Natural killer cell (primary cell): ENCODE measurements at regions not wholly inside any gene's neighbourhood (a gene's known extent, or its start where the extent isn't known, plus 50 kb on each side); places are given as distances from the start of the nearest gene placed in this dataset.

ENCODE experiments used
- ATAC-seq, 3 donors: fragments of 150-1000 bp in 2 of 3; fragments of 200-7000 bp in 1 of 3; cut with Tn5 transposase; 1 replicate in 1 of 3; 2 replicates in 2 of 3; pipeline ENCODE4 v1.10.0; 2021; ENCODE audit warnings: mild to moderate bottlenecking in 2 of 3, moderate library complexity in 2 of 3
- DNase-seq, 2 donors: peaks; one replicate each; pipeline versions ENCODE4 v3.0.0 to v3.0.0-alpha.2; 2013 to 2021; ENCODE audit warnings: mixed read lengths in 1 of 2
- H3K27ac ChIP-seq: one replicate; pipeline ENCODE4 v1.5.1; 2013; ENCODE audit warnings: mild to moderate bottlenecking, low read length
- H3K27me3 ChIP-seq: one replicate; pipeline ENCODE4 v1.6.1; 2013; ENCODE audit warnings: low read length; ENCODE audit not compliant: control insufficient read depth, insufficient read depth
- H3K36me3 ChIP-seq: one replicate; pipeline ENCODE4 v1.6.1; 2013; ENCODE audit warnings: low read length; ENCODE audit not compliant: control insufficient read depth, insufficient read depth
- H3K4me1 ChIP-seq: one replicate; pipeline ENCODE4 v1.6.1; 2013; ENCODE audit warnings: low read length; ENCODE audit not compliant: control insufficient read depth, insufficient read depth
- H3K4me3 ChIP-seq: one replicate; pipeline ENCODE4 v1.5.1; 2013; ENCODE audit warnings: low read length
- H3K9me3 ChIP-seq: one replicate; pipeline ENCODE4 v1.6.1; 2013; ENCODE audit warnings: low read length; ENCODE audit not compliant: control insufficient read depth, insufficient read depth
- H3K27ac Mint-ChIP-seq, 2 donors: one replicate each; pipeline ENCODE4 v1.8.0; 2022; ENCODE audit warnings: mild to moderate bottlenecking in 2 of 2, mixed read lengths in 2 of 2, moderate library complexity in 1 of 2
- H3K27me3 Mint-ChIP-seq, 2 donors: one replicate each; pipeline ENCODE4 v1.8.0; 2022; ENCODE audit warnings: low read depth in 2 of 2, mixed read lengths in 2 of 2
- H3K36me3 Mint-ChIP-seq: one replicate; pipeline ENCODE4 v1.8.0; 2022; ENCODE audit warnings: mixed read lengths
- H3K4me1 Mint-ChIP-seq, 2 donors: one replicate each; pipeline ENCODE4 v1.8.0; 2022; ENCODE audit warnings: mixed read lengths in 2 of 2
- H3K4me3 Mint-ChIP-seq: one replicate; pipeline ENCODE4 v1.8.0; 2022; ENCODE audit warnings: mild to moderate bottlenecking, moderate library complexity, mixed read lengths
- H3K9me3 Mint-ChIP-seq, 2 donors: one replicate each; pipeline ENCODE4 v1.8.0; 2022; ENCODE audit warnings: mixed read lengths in 2 of 2
- WGBS: methylation state at CpG from one replicate; pipeline ENCODE4 v1.1.7; 2013; ENCODE audit warnings: missing lambda C conversion rate; ENCODE audit not compliant: insufficient coverage; 5-methylcytosine and 5-hydroxymethylcytosine counted together
- intact Hi-C: fragments of 100-400 bp; cut with micrococcal nuclease; formaldehyde crosslinking; loops from one replicate; pipeline ENCODE4 v1.14.2; 2022
- TF ChIP-seq, protein P1 (sequence below): fragments of 200-600 bp; IDR thresholded peaks from one replicate; pipeline ENCODE4 v1.8.0; 2022; ENCODE audit warnings: antibody characterized with exemption

DNA sequence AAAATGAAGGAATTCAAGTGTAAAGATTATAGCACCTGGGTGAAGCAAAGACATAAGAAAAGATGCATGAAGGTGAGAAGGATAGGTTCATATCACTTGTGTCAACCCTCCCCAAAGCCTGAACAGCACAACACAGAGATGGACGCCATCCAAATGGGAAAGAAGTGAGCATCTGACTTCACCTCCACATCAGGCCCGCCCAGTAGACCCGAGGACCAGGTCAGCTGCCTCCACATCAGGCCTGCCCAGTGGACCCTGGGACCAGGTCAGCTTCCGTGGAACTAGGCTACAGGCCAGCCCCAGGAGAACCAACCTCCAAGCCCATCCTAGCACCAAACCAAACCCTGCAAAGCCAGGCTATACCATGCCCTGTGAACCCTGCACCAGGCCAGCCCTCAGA is 862.9 kb downstream of the UQCRFS1 start:
- no peak overlapping the region for H3K4me3 Mint-ChIP-seq
- Histone ChIP-seq H3K27me3 (no peaks in the 10 kb centered on the region), H3K4me1 (no peaks in the 10 kb centered on the region), H3K36me3 (no peaks in the 10 kb centered on the region), H3K9me3 (peaks cover 7% of the 10 kb centered on the region), H3K27ac (no peak overlapping the region), H3K4me3 (no peak overlapping the region)
- intact Hi-C loops: no loop called here
- H3K27me3 Mint-ChIP-seq: peaks cover 8 to 12% of the 10 kb centered on the region in 2 donors
- TF ChIP-seq, protein P1, sequence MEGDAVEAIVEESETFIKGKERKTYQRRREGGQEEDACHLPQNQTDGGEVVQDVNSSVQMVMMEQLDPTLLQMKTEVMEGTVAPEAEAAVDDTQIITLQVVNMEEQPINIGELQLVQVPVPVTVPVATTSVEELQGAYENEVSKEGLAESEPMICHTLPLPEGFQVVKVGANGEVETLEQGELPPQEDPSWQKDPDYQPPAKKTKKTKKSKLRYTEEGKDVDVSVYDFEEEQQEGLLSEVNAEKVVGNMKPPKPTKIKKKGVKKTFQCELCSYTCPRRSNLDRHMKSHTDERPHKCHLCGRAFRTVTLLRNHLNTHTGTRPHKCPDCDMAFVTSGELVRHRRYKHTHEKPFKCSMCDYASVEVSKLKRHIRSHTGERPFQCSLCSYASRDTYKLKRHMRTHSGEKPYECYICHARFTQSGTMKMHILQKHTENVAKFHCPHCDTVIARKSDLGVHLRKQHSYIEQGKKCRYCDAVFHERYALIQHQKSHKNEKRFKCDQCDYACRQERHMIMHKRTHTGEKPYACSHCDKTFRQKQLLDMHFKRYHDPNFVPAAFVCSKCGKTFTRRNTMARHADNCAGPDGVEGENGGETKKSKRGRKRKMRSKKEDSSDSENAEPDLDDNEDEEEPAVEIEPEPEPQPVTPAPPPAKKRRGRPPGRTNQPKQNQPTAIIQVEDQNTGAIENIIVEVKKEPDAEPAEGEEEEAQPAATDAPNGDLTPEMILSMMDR: no peak
- H3K27ac Mint-ChIP-seq: no peak overlapping the region
- ATAC-seq (no peak), DNase-seq (no peak)
- H3K4me1 Mint-ChIP-seq: no peaks in the 10 kb centered on the region
- 78% methylated on average over 4 of the region's 4 CpGs for whole genome bisulfite sequencing
- H3K36me3 Mint-ChIP-seq: no peaks in the 10 kb centered on the region
- H3K9me3 Mint-ChIP-seq: no peaks in the 10 kb centered on the region

DNA sequence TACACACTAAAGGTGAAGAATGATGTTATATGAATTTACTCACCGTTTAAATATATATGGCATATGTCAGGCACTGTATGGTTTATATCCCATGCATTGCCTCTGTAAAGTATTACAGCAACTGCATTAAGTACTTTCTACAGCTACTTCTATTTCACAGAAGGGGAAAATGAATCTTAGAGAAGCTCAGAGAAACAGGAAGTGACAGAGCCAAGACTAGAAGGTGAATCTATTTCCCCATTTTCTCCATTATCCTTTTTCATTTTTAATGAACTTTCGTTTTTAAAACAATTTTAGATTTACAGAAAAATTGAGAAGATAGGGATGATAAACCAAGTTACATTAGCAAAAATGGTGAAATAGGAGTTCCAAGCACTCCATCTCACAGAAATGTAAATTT is 863.3 kb downstream of the UQCRFS1 start:
- no peak for DNase-seq

DNA sequence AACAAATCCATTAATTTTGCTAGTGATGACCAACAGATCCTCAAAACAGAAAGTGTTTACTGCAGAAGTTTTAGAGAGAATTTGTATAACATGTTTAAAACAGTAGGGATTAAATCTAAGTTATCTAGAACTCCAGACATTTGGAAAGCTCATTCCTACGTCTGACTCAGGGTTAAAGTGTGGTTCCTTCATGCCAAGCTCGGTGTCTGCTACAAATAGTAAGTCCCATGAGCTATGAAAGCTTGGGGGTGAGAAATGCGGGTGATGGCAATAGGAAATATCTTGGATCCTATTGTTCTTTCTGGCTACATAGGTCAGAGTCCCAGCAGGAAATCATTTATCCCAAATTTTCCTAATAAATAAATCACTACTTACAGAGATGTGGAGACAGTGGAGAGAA is 867.1 kb downstream of the UQCRFS1 start:
- intact Hi-C loops: no loop called here
- no peak for DNase-seq
- Mint-ChIP-seq H3K4me1 (no peaks in the 10 kb centered on the region), H3K36me3 (no peaks in the 10 kb centered on the region), H3K9me3 (no peaks in the 10 kb centered on the region), H3K4me3 (no peak overlapping the region), H3K27ac (no peak overlapping the region), H3K27me3 (peaks cover 8 to 18% of the 10 kb centered on the region in 2 donors)
- no peak for ATAC-seq
- H3K4me1 ChIP-seq: no peaks in the 10 kb centered on the region
- TF ChIP-seq, protein P1: no peak
- H3K36me3 ChIP-seq: no peaks in the 10 kb centered on the region
- no peaks in the 10 kb centered on the region for H3K9me3 ChIP-seq
- H3K27ac ChIP-seq: no peak overlapping the region
- H3K27me3 ChIP-seq: no peaks in the 10 kb centered on the region
- H3K4me3 ChIP-seq: no peak overlapping the region
- 73% methylated on average over 2 of the region's 3 CpGs for WGBS

More for the DNA sequence above, 863.3 kb downstream of the UQCRFS1 start:
- ATAC-seq: no peak
- H3K27me3 ChIP-seq: no peaks in the 10 kb centered on the region
- intact Hi-C loops: no loop called here
- no peak overlapping the region for H3K27ac Mint-ChIP-seq
- no peaks in the 10 kb centered on the region for H3K4me1 Mint-ChIP-seq
- no peaks in the 10 kb centered on the region for H3K36me3 Mint-ChIP-seq
- H3K4me1 ChIP-seq: no peaks in the 10 kb centered on the region
- H3K36me3 ChIP-seq: no peaks in the 10 kb centered on the region
- H3K27ac ChIP-seq: no peak overlapping the region
- H3K4me3 Mint-ChIP-seq: no peak overlapping the region
- TF ChIP-seq, protein P1: no peak
- H3K9me3 Mint-ChIP-seq: no peaks in the 10 kb centered on the region
- WGBS: no CpG with 5 or more reads among the region's 2 CpGs
- H3K27me3 Mint-ChIP-seq: peaks cover 8 to 15% of the 10 kb centered on the region in 2 donors
- no peak overlapping the region for H3K4me3 ChIP-seq
- H3K9me3 ChIP-seq: peaks cover 7% of the 10 kb centered on the region

DNA sequence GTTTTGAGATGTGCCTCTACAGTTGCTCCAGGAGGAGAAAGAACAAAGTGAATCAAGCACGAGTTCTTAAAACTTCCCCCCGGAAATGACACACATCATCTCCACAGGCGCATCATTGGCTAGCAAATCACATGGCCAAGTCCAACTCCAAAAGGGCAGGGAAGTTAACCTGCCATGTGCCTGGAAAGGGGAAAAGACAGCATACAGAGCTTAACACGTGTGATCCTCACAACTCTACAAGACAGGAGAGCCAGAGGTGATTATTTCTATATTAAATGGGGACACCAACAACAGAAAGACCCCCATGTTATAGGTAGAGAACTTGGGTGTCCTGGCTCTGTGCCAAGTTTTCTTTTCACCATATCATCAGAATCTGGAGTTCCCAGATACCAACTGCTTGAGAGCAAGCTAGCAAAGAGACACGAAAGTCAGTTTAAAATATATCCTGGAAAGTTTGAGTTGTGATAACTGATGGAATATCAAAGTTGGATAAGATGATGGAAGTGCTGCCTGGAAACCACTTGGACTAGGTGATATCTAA is 871.1 kb downstream of the UQCRFS1 start:
- Mint-ChIP-seq H3K9me3 (no peaks in the 10 kb centered on the region), H3K4me3 (no peak overlapping the region), H3K4me1 (no peaks in the 10 kb centered on the region), H3K27ac (no peak overlapping the region), H3K27me3 (peaks cover 7 to 17% of the 10 kb centered on the region in 2 donors), H3K36me3 (peaks cover 6% of the 10 kb centered on the region)
- DNase-seq: no peak
- Histone ChIP-seq H3K27ac (no peak overlapping the region), H3K36me3 (no peaks in the 10 kb centered on the region), H3K9me3 (no peaks in the 10 kb centered on the region), H3K27me3 (no peaks in the 10 kb centered on the region), H3K4me3 (no peak overlapping the region), H3K4me1 (no peaks in the 10 kb centered on the region)
- ATAC-seq: no peak
- 96% methylated on average over 4 of the region's 5 CpGs for WGBS
- intact Hi-C loops: no loop called here
- TF ChIP-seq, protein P1: no peak
